HepG2 (cell line): ENCODE measurements at regions not wholly inside any gene's neighbourhood (a gene's known extent, or its start where the extent isn't known, plus 50 kb on each side); places are given as distances from the start of the nearest gene placed in this dataset.

Experiments
- ATAC-seq: fragments of 200-7000 bp; cut with Tn5 transposase; 3 replicates; pipeline ENCODE4 v1.9.1; 2020; ENCODE audit warnings: mild to moderate bottlenecking, moderate library complexity
- BruUV-seq: library from RNA; stranded (reverse); fragments of 400-500 nt; replicated peaks from 2 replicates; lab custom pipeline; 2021; lab: Mats Ljungman, UMichigan
- CTCF ChIA-PET: fragments of 300-600 bp; formaldehyde crosslinking; extraction: SDS; loops from one replicate; lab custom pipeline; 2021; ENCODE audit warnings: low total read pairs, inconsistent platforms, low intra/inter-chr PET ratio; lab: Yijun Ruan, JAX
- POLR2A ChIA-PET: fragments of 350-600 bp; sonication (Branson Sonifier 250); formaldehyde crosslinking; loops from one replicate; lab custom pipeline; 2020; ENCODE audit warnings: antibody characterized with exemption, inconsistent platforms; lab: Yijun Ruan, JAX
- DNase-seq: peaks from one replicate; pipeline ENCODE4 v3.0.0-alpha.2; 2015; ENCODE audit warnings: low spot score
- FAIRE-seq: peaks from 3 replicates; lab custom pipeline; 2011; peaks lifted over from hg19 to GRCh38; lab: Jason Lieb, UNC
- H2AFZ ChIP-seq: one replicate; pipeline ENCODE4 v1.6.1; 2011; ENCODE audit warnings: low read length, inconsistent platforms
- H3K27ac ChIP-seq: fragments of 300-600 bp; 3 replicates; pipeline ENCODE4 v1.8.0; 2011; ENCODE audit warnings: mixed run types, mild to moderate bottlenecking, mixed read lengths, low read length, inconsistent platforms; ENCODE audit not compliant: insufficient read depth; ENCODE audit errors: extremely low read length
- H3K27me3 ChIP-seq, 2 experiments: fragments of 200-600 bp in 1 of 2; 2 replicates in 1 of 2; 3 replicates in 1 of 2; pipeline versions ENCODE4 v1.6.0 to v1.8.0; 2011; ENCODE audit warnings: low read length in 2 of 2, mild to moderate bottlenecking in 2 of 2, moderate library complexity in 2 of 2, inconsistent platforms in 1 of 2; ENCODE audit not compliant: insufficient read depth in 2 of 2, control insufficient read depth in 1 of 2
- H3K36me3 ChIP-seq, 2 experiments: fragments of 200-600 bp in 1 of 2; replicated peaks in 1 of 2; 2 replicates in 1 of 2; 3 replicates in 1 of 2; pipeline versions ENCODE4 v1.5.1 to v1.8.0; 2011; ENCODE audit warnings: low read length in 2 of 2, inconsistent platforms in 1 of 2; ENCODE audit not compliant: insufficient read depth in 2 of 2, control insufficient read depth in 1 of 2
- H3K4me1 ChIP-seq: 2 replicates; pipeline ENCODE4 v1.5.1; 2012; ENCODE audit warnings: low read length, inconsistent platforms; ENCODE audit not compliant: insufficient read depth
- H3K4me2 ChIP-seq: 2 replicates; pipeline ENCODE4 v1.6.0; 2011; ENCODE audit warnings: low read depth, low read length, inconsistent platforms
- H3K4me3 ChIP-seq, 3 experiments: fragments of 200-600 bp in 1 of 3; sonication (generic), shearing (Covaris generic) in 1 of 3; replicated peaks in 1 of 3; 2 replicates each; pipeline ENCODE4 v1.5.1; 2011 to 2016; ENCODE audit warnings: low read length in 3 of 3, inconsistent platforms in 2 of 3, low read depth in 2 of 3, mild to moderate bottlenecking in 2 of 3, control low read depth in 1 of 3, mixed read lengths in 1 of 3; ENCODE audit not compliant: insufficient read depth in 1 of 3
- H3K79me2 ChIP-seq: one replicate; pipeline ENCODE4 v1.6.1; 2011; ENCODE audit warnings: low read length, inconsistent platforms; ENCODE audit not compliant: insufficient read depth
- H3K9ac ChIP-seq: 2 replicates; pipeline ENCODE4 v1.6.0; 2011; ENCODE audit warnings: mild to moderate bottlenecking, low read depth, low read length, inconsistent platforms; ENCODE audit not compliant: insufficient read depth
- H3K9me3 ChIP-seq: 2 replicates; pipeline ENCODE4 v1.5.1; 2012; ENCODE audit warnings: mild to moderate bottlenecking, low read length
- H4K20me1 ChIP-seq: 2 replicates; pipeline ENCODE4 v1.6.0; 2011; ENCODE audit warnings: inconsistent platforms, mild to moderate bottlenecking, low read length, moderate library complexity; ENCODE audit not compliant: insufficient read depth
- ELF1 ChIP-seq: sonication (generic); formaldehyde crosslinking; IDR thresholded peaks from 2 replicates; pipeline ENCODE4 v1.4.0; 2020; ENCODE audit warnings: missing genetic modification reagents
- GFI1 ChIP-seq: sonication (generic); formaldehyde crosslinking; IDR thresholded peaks from 2 replicates; pipeline ENCODE4 v1.5.0; 2020; ENCODE audit warnings: missing genetic modification reagents, mild to moderate bottlenecking, borderline replicate concordance
- HOXD1 ChIP-seq: sonication (generic); formaldehyde crosslinking; IDR thresholded peaks from 2 replicates; pipeline ENCODE4 v1.5.0; 2020; ENCODE audit warnings: missing genetic modification reagents
- MEF2D ChIP-seq: sonication (generic); formaldehyde crosslinking; IDR thresholded peaks from 2 replicates; pipeline ENCODE4 v1.5.1; 2020; ENCODE audit warnings: mild to moderate bottlenecking, missing genetic modification reagents
- NFIC ChIP-seq: IDR thresholded peaks from 2 replicates; pipeline ENCODE4 v1.6.1; 2012; ENCODE audit warnings: mild to moderate bottlenecking, low read length, inconsistent platforms
- TBL1XR1 ChIP-seq: fragments of 150-350 bp; IDR thresholded peaks from 2 replicates; pipeline ENCODE4 v1.6.1; 2014; ENCODE audit warnings: borderline replicate concordance, low read length; ENCODE audit not compliant: partially characterized antibody
- ZNF143 ChIP-seq: sonication (generic); formaldehyde crosslinking; IDR thresholded peaks from 2 replicates; pipeline ENCODE4 v1.4.0; 2020; ENCODE audit warnings: missing genetic modification reagents
- ZSCAN20 ChIP-seq: sonication (generic); formaldehyde crosslinking; IDR thresholded peaks from 2 replicates; pipeline ENCODE4 v1.4.0; 2020; ENCODE audit warnings: missing genetic modification reagents, mild to moderate bottlenecking, borderline replicate concordance
- WGBS: methylation state at CpG from one replicate; pipeline ENCODE4 v1.1.6; 2017; ENCODE audit warnings: low lambda C conversion rate; 5-methylcytosine and 5-hydroxymethylcytosine counted together
- in situ Hi-C: cut with HindIII; loops from 2 replicates; pipeline ENCODE4 v1.10.0; 2017; ENCODE audit warnings: low pct_unique_long_range_greater_than_20kb; ENCODE audit not compliant: extremely low pct_ligation_motif_present
- intact Hi-C: fragments of 100-400 bp; cut with micrococcal nuclease; formaldehyde crosslinking; loops from one replicate; pipeline ENCODE4 v1.10.0; 2022; ENCODE audit not compliant: unreplicated experiment
- TF ChIP-seq, protein P1 (sequence below): sonication (generic); formaldehyde crosslinking; IDR thresholded peaks from 2 replicates; pipeline ENCODE4 v1.5.1; 2020; ENCODE audit warnings: mild to moderate bottlenecking, missing genetic modification reagents, moderate library complexity
- TF ChIP-seq, protein P2 (sequence below): sonication (generic); formaldehyde crosslinking; IDR thresholded peaks from 2 replicates; pipeline ENCODE4 v1.4.0; 2020; ENCODE audit warnings: missing genetic modification reagents
- TF ChIP-seq, protein P3 (sequence below): sonication (generic); formaldehyde crosslinking; IDR thresholded peaks from 2 replicates; pipeline ENCODE4 v1.4.0; 2020; ENCODE audit warnings: missing genetic modification reagents, borderline replicate concordance

DNA sequence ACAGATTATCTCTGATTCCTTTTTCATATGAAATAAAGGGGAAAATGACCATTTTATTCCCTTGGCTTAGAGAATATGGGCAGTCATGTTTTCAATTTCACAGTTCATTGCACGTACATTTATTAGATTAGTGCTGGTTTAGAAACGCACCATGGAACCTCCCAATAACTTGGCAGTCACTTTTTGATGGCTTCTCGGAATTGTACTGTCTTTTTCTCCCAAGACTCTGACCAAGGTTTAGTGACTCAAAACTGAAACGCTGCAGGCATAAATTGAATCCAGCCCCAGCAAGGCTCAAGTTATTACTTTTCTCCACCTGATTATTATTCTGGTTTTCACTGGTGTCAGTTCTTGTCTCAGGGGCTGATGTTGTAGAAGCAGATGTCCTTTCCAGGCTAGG, 55.6 kb upstream of the EGFLAM start:
- BruUV-seq: no TSS peak
- no peak for FAIRE-seq
- H3K4me1 ChIP-seq: no peaks in the 10 kb centered on the region
- ChIA-PET CTCF (no interaction called here), POLR2A (no interaction called here)
- H3K4me2 ChIP-seq: no peak overlapping the region
- in situ Hi-C loops (no loop called here), intact Hi-C loops (no loop called here)
- H3K27ac ChIP-seq: no peak overlapping the region
- no peaks in the 10 kb centered on the region for H3K36me3 ChIP-seq
- H4K20me1 ChIP-seq: no peaks in the 10 kb centered on the region
- ATAC-seq: no peak
- no peak for TF ChIP-seq ZSCAN20 (CRISPR knock-in tag)
- TF ChIP-seq, protein P1, sequence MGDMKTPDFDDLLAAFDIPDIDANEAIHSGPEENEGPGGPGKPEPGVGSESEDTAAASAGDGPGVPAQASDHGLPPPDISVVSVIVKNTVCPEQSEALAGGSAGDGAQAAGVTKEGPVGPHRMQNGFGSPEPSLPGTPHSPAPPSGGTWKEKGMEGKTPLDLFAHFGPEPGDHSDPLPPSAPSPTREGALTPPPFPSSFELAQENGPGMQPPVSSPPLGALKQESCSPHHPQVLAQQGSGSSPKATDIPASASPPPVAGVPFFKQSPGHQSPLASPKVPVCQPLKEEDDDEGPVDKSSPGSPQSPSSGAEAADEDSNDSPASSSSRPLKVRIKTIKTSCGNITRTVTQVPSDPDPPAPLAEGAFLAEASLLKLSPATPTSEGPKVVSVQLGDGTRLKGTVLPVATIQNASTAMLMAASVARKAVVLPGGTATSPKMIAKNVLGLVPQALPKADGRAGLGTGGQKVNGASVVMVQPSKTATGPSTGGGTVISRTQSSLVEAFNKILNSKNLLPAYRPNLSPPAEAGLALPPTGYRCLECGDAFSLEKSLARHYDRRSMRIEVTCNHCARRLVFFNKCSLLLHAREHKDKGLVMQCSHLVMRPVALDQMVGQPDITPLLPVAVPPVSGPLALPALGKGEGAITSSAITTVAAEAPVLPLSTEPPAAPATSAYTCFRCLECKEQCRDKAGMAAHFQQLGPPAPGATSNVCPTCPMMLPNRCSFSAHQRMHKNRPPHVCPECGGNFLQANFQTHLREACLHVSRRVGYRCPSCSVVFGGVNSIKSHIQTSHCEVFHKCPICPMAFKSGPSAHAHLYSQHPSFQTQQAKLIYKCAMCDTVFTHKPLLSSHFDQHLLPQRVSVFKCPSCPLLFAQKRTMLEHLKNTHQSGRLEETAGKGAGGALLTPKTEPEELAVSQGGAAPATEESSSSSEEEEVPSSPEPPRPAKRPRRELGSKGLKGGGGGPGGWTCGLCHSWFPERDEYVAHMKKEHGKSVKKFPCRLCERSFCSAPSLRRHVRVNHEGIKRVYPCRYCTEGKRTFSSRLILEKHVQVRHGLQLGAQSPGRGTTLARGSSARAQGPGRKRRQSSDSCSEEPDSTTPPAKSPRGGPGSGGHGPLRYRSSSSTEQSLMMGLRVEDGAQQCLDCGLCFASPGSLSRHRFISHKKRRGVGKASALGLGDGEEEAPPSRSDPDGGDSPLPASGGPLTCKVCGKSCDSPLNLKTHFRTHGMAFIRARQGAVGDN (CRISPR knock-in tag): no peak
- TF ChIP-seq HOXD1 (CRISPR knock-in tag): no peak
- TF ChIP-seq NFIC: no peak
- TF ChIP-seq ELF1 (CRISPR knock-in tag): no peak
- TF ChIP-seq, protein P2, sequence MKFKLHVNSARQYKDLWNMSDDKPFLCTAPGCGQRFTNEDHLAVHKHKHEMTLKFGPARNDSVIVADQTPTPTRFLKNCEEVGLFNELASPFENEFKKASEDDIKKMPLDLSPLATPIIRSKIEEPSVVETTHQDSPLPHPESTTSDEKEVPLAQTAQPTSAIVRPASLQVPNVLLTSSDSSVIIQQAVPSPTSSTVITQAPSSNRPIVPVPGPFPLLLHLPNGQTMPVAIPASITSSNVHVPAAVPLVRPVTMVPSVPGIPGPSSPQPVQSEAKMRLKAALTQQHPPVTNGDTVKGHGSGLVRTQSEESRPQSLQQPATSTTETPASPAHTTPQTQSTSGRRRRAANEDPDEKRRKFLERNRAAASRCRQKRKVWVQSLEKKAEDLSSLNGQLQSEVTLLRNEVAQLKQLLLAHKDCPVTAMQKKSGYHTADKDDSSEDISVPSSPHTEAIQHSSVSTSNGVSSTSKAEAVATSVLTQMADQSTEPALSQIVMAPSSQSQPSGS (CRISPR knock-in tag): no peak
- no peak for TF ChIP-seq GFI1
- TF ChIP-seq, protein P3, sequence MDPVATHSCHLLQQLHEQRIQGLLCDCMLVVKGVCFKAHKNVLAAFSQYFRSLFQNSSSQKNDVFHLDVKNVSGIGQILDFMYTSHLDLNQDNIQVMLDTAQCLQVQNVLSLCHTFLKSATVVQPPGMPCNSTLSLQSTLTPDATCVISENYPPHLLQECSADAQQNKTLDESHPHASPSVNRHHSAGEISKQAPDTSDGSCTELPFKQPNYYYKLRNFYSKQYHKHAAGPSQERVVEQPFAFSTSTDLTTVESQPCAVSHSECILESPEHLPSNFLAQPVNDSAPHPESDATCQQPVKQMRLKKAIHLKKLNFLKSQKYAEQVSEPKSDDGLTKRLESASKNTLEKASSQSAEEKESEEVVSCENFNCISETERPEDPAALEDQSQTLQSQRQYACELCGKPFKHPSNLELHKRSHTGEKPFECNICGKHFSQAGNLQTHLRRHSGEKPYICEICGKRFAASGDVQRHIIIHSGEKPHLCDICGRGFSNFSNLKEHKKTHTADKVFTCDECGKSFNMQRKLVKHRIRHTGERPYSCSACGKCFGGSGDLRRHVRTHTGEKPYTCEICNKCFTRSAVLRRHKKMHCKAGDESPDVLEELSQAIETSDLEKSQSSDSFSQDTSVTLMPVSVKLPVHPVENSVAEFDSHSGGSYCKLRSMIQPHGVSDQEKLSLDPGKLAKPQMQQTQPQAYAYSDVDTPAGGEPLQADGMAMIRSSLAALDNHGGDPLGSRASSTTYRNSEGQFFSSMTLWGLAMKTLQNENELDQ (CRISPR knock-in tag): no peak
- no peak for TF ChIP-seq ZNF143 (CRISPR knock-in tag)
- no peak for TF ChIP-seq MEF2D (CRISPR knock-in tag)
- TF ChIP-seq TBL1XR1: no peak
- WGBS: 2% methylated on average over 4 of the region's 4 CpGs
- no peak for DNase-seq
- H3K4me3 ChIP-seq: no peak overlapping the region
- no peak overlapping the region for H2AFZ ChIP-seq
- no peaks in the 10 kb centered on the region for H3K79me2 ChIP-seq
- H3K9me3 ChIP-seq: no peaks in the 10 kb centered on the region
- H3K9ac ChIP-seq: no peak overlapping the region
- H3K27me3 ChIP-seq: no peaks in the 10 kb centered on the region; a peak in 2 of 5 replicates
